K562 (cell line): ENCODE measurements at regions not wholly inside any gene's neighbourhood (a gene's known extent, or its start where the extent isn't known, plus 50 kb on each side); places are given as distances from the start of the nearest gene placed in this dataset.

Experiments
- ATAC-seq: fragments of 200-7000 bp; cut with Tn5 transposase; 3 replicates; pipeline ENCODE4 v1.9.1; 2020; ENCODE audit warnings: moderate library complexity
- BruUV-seq: library from RNA; stranded (reverse); fragments of 400-500 nt; replicated peaks from 2 replicates; lab custom pipeline; 2021; lab: Mats Ljungman, UMichigan
- CTCF ChIA-PET: fragments of 300-600 bp; formaldehyde crosslinking; extraction: SDS; loops from one replicate; lab custom pipeline; 2021; ENCODE audit warnings: low intra/inter-chr PET ratio; lab: Yijun Ruan, JAX
- POLR2A ChIA-PET: fragments of 300-600, 350-650 bp; sonication (Branson Sonifier 250); formaldehyde crosslinking; extraction: SDS; loops from one replicate; lab custom pipeline; 2021; ENCODE audit warnings: antibody characterized with exemption, inconsistent platforms; lab: Yijun Ruan, JAX
- DNase-seq, 4 experiments: peaks; one replicate each; pipeline versions ENCODE4 v3.0.0 to v3.0.0-alpha.2; 2011 to 2018; ENCODE audit warnings: low spot score in 3 of 4, mixed read lengths in 3 of 4; ENCODE audit errors: extremely low read depth in 1 of 4
- FAIRE-seq: peaks from 2 replicates; lab custom pipeline; 2011; peaks lifted over from hg19 to GRCh38; lab: Jason Lieb, UNC
- H2AFZ ChIP-seq: 2 replicates; pipeline ENCODE4 v1.6.0; 2011; ENCODE audit warnings: low read depth, low read length, control low read depth, inconsistent platforms
- H3K27ac ChIP-seq: fragments of 200-600 bp; 3 replicates; pipeline ENCODE4 v1.8.0; 2011; ENCODE audit warnings: low read depth, mild to moderate bottlenecking, control low read depth, inconsistent platforms, low read length, moderate library complexity, mixed read lengths; ENCODE audit errors: extremely low read depth
- H3K27me3 ChIP-seq, 2 experiments: fragments of 300-600 bp in 1 of 2; 2 replicates in 1 of 2; 3 replicates in 1 of 2; pipeline versions ENCODE4 v1.6.0 to v1.8.0; 2011; ENCODE audit warnings: inconsistent platforms in 2 of 2, low read length in 2 of 2, mild to moderate bottlenecking in 1 of 2, mixed read lengths in 1 of 2, moderate library complexity in 1 of 2; ENCODE audit not compliant: control insufficient read depth in 2 of 2, insufficient read depth in 2 of 2
- H3K36me3 ChIP-seq: fragments of 300-600 bp; 3 replicates; pipeline ENCODE4 v1.8.0; 2011; ENCODE audit warnings: mild to moderate bottlenecking, low read length, inconsistent platforms; ENCODE audit not compliant: control insufficient read depth, insufficient read depth
- H3K4me1 ChIP-seq, 2 experiments: fragments of 200-600 bp in 1 of 2; replicated peaks in 1 of 2; 2 replicates in 1 of 2; 3 replicates in 1 of 2; pipeline versions ENCODE4 v1.5.1 to v1.8.0; 2011; ENCODE audit warnings: inconsistent platforms in 2 of 2, low read length in 2 of 2, mild to moderate bottlenecking in 1 of 2, mixed read lengths in 1 of 2, moderate library complexity in 1 of 2; ENCODE audit not compliant: control insufficient read depth in 2 of 2, insufficient read depth in 2 of 2
- H3K4me2 ChIP-seq: 2 replicates; pipeline ENCODE4 v1.6.1; 2011; ENCODE audit warnings: low read length, control low read depth, inconsistent platforms, mixed read lengths; ENCODE audit not compliant: insufficient read depth
- H3K4me3 ChIP-seq: fragments of 200-600 bp; sonication (generic), shearing (Covaris generic); 2 replicates; pipeline ENCODE4 v1.5.1; 2016; ENCODE audit warnings: control low read depth, inconsistent platforms
- H3K79me2 ChIP-seq: fragments of 200-600 bp; 3 replicates; pipeline ENCODE4 v1.8.0; 2011; ENCODE audit warnings: low read length, inconsistent platforms; ENCODE audit not compliant: control insufficient read depth, insufficient read depth
- H3K9ac ChIP-seq, 2 experiments: 2 replicates each; pipeline versions ENCODE4 v1.6.0 to v1.6.1; 2011; ENCODE audit warnings: low read depth in 2 of 2, low read length in 2 of 2, control low read depth in 1 of 2, inconsistent platforms in 1 of 2, mild to moderate bottlenecking in 1 of 2, mixed read lengths in 1 of 2; ENCODE audit not compliant: insufficient read depth in 1 of 2
- H3K9me1 ChIP-seq: one replicate; pipeline ENCODE4 v1.6.0; 2011; ENCODE audit warnings: inconsistent platforms, mild to moderate bottlenecking, low read length, moderate library complexity; ENCODE audit not compliant: control insufficient read depth, insufficient read depth
- H3K9me3 ChIP-seq: replicated peaks from 2 replicates; pipeline ENCODE4 v1.5.1; 2011; ENCODE audit warnings: low read depth, low read length, inconsistent platforms; ENCODE audit not compliant: control insufficient read depth, insufficient read depth
- H4K20me1 ChIP-seq: replicated peaks from 2 replicates; pipeline ENCODE4 v1.6.1; 2011; ENCODE audit warnings: low read length, inconsistent platforms, mixed read lengths; ENCODE audit not compliant: control insufficient read depth, insufficient read depth
- DDX20 ChIP-seq: fragments of 450-650 bp; IDR thresholded peaks from 2 replicates; pipeline ENCODE4 v1.6.1; 2016; ENCODE audit warnings: missing genetic modification characterization, low read depth, mild to moderate bottlenecking, missing compliant biosample characterization, moderate library complexity
- PHB ChIP-seq: fragments of 250-450 bp; sonication (Bioruptor Pico); IDR thresholded peaks from 2 replicates; pipeline ENCODE4 v1.5.0; 2021
- PTTG1 ChIP-seq: fragments of 450-650 bp; IDR thresholded peaks from 2 replicates; pipeline ENCODE4 v1.6.1; 2016; ENCODE audit warnings: low read depth, mild to moderate bottlenecking, missing genetic modification characterization, missing compliant biosample characterization
- PURB ChIP-seq: sonication (generic); formaldehyde crosslinking; IDR thresholded peaks from 2 replicates; pipeline ENCODE4 v1.9.0; 2021; ENCODE audit warnings: low read depth, mild to moderate bottlenecking, missing genetic modification reagents
- SP1 ChIP-seq: sonication (generic); formaldehyde crosslinking; IDR thresholded peaks from 2 replicates; pipeline ENCODE4 v1.8.1; 2022; ENCODE audit warnings: mild to moderate bottlenecking, missing genetic modification reagents
- TAF7 ChIP-seq: fragments of 450-650 bp; IDR thresholded peaks from 2 replicates; pipeline ENCODE4 v1.6.1; 2016; ENCODE audit warnings: missing genetic modification characterization, missing compliant biosample characterization
- TFAP4 ChIP-seq: sonication (generic); formaldehyde crosslinking; IDR thresholded peaks from 2 replicates; pipeline ENCODE4 v1.8.0; 2022; ENCODE audit warnings: missing genetic modification reagents, mild to moderate bottlenecking, moderate library complexity, borderline replicate concordance
- WGBS: fragments of 100-300 bp; shearing (Covaris generic); methylation state at CpG from one replicate; pipeline ENCODE4 v1.1.6; 2016; ENCODE audit warnings: low coverage, mixed read lengths; ENCODE audit not compliant: insufficient coverage; ENCODE audit errors: missing lambda C conversion rate; 5-methylcytosine and 5-hydroxymethylcytosine counted together
- in situ Hi-C: fragments of 300-500 bp; cut with MboI; formaldehyde crosslinking; loops from 4 replicates; pipeline ENCODE4 v1.15.0; 2018; ENCODE audit warnings: inconsistent platforms, mixed read lengths
- intact Hi-C: fragments of 100-400 bp; cut with micrococcal nuclease; formaldehyde crosslinking; loops from 2 replicates; pipeline ENCODE4 v1.14.2; 2022
- TF ChIP-seq, protein P1 (sequence below), 2 experiments: fragments of 450-650 bp in 1 of 2; IDR thresholded peaks; 2 replicates each; pipeline ENCODE4 v1.6.1; 2011 to 2017; ENCODE audit warnings: low read depth in 2 of 2, antibody characterized with exemption in 1 of 2, borderline replicate concordance in 1 of 2, low read length in 1 of 2, mild to moderate bottlenecking in 1 of 2, mixed read lengths in 1 of 2; ENCODE audit not compliant: control insufficient read depth in 1 of 2
- TF ChIP-seq, protein P2 (sequence below): fragments of 450-650 bp; formaldehyde crosslinking; IDR thresholded peaks from 2 replicates; pipeline ENCODE4 v1.4.0; 2020; ENCODE audit warnings: mild to moderate bottlenecking

DNA sequence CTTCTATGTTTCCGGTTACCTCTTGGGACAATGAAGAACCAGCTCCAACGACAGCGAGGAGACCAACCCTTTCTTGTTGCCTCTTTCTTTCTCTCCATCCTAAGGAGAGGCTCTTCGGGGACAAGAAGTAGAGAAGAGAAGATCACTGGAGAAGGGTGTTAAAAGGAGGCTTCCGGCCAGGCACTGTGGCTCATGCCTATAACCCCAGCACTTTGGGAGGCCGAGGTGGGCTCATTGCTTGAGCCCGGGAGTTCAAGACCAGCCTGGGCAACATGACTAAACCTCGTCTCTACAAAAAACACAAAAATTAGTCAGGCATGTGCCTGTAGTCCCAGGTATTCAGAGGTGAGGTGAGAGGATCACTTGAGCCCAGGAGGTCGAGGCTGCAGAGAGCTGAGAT, 90.8 kb upstream of the TNFAIP3 start:
- Histone ChIP-seq H3K27me3 (no peaks in the 10 kb centered on the region), H4K20me1 (no peaks in the 10 kb centered on the region), H3K9me3 (no peaks in the 10 kb centered on the region), H2AFZ (peak overlapping the region; percentile 33; the same call in 1 of the 2 replicates), H3K4me1 (peaks cover 0 to 8% of the 10 kb centered on the region in 2 experiments; a peak in 1 of 5 replicates), H3K4me2 (no peak overlapping the region), H3K27ac (no peak overlapping the region), H3K4me3 (no peak overlapping the region), H3K36me3 (no peaks in the 10 kb centered on the region), H3K9ac (no peak overlapping the region), H3K79me2 (no peaks in the 10 kb centered on the region), H3K9me1 (no peaks in the 10 kb centered on the region)
- in situ Hi-C loops (no loop called here), intact Hi-C loops (no loop called here)
- ATAC-seq (no peak), DNase-seq (no peak), FAIRE-seq (no peak)
- TF ChIP-seq PHB (CRISPR knock-in tag) (no peak), TFAP4 (CRISPR knock-in tag) (no peak), SP1 (CRISPR knock-in tag) (no peak), TAF7 (no peak), DDX20 (tag) (no peak), PTTG1 (tag) (no peak), PURB (CRISPR knock-in tag) (no peak)
- TF ChIP-seq, protein P1, sequence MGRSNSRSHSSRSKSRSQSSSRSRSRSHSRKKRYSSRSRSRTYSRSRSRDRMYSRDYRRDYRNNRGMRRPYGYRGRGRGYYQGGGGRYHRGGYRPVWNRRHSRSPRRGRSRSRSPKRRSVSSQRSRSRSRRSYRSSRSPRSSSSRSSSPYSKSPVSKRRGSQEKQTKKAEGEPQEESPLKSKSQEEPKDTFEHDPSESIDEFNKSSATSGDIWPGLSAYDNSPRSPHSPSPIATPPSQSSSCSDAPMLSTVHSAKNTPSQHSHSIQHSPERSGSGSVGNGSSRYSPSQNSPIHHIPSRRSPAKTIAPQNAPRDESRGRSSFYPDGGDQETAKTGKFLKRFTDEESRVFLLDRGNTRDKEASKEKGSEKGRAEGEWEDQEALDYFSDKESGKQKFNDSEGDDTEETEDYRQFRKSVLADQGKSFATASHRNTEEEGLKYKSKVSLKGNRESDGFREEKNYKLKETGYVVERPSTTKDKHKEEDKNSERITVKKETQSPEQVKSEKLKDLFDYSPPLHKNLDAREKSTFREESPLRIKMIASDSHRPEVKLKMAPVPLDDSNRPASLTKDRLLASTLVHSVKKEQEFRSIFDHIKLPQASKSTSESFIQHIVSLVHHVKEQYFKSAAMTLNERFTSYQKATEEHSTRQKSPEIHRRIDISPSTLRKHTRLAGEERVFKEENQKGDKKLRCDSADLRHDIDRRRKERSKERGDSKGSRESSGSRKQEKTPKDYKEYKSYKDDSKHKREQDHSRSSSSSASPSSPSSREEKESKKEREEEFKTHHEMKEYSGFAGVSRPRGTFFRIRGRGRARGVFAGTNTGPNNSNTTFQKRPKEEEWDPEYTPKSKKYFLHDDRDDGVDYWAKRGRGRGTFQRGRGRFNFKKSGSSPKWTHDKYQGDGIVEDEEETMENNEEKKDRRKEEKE (IDR thresholded peaks at IDR 0.05; ENCODE audit: borderline replicate concordance in 1 of 2, control insufficient read depth in 1 of 2, low read depth in 2 of 2, low read length in 1 of 2): no peak
- TF ChIP-seq, protein P2, sequence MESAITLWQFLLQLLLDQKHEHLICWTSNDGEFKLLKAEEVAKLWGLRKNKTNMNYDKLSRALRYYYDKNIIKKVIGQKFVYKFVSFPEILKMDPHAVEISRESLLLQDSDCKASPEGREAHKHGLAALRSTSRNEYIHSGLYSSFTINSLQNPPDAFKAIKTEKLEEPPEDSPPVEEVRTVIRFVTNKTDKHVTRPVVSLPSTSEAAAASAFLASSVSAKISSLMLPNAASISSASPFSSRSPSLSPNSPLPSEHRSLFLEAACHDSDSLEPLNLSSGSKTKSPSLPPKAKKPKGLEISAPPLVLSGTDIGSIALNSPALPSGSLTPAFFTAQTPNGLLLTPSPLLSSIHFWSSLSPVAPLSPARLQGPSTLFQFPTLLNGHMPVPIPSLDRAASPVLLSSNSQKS (CRISPR knock-in tag): no peak
- ChIA-PET POLR2A (no interaction called here), CTCF (no interaction called here)
- BruUV-seq: no TSS peak
- 29% methylated on average over 9 of the region's 9 CpGs for WGBS
